GM12878 (cell line): ENCODE measurements at regions not wholly inside any gene's neighbourhood (a gene's known extent, or its start where the extent isn't known, plus 50 kb on each side); places are given as distances from the start of the nearest gene placed in this dataset.

ENCODE experiments used
- ETV6 ChIP-seq, 2 experiments: fragments of 450-650 bp in 1 of 2; IDR thresholded peaks in 1 of 2; conservative IDR thresholded peaks in 1 of 2; 2 replicates each; pipeline ENCODE4 v1.6.1; 2014; ENCODE audit warnings: antibody characterized with exemption in 1 of 2, borderline replicate concordance in 1 of 2, low read depth in 1 of 2, mild to moderate bottlenecking in 1 of 2, moderate library complexity in 1 of 2
- POLR2A ChIP-seq: IDR thresholded peaks from 2 replicates; pipeline ENCODE4 v1.6.1; 2011; ENCODE audit warnings: low read depth, mild to moderate bottlenecking, low read length
- STAT1 ChIP-seq: fragments of 450-650 bp; conservative IDR thresholded peaks from 2 replicates; pipeline ENCODE4 v1.6.1; 2014; ENCODE audit warnings: antibody characterized with exemption, mild to moderate bottlenecking
- ZBED1 ChIP-seq: IDR thresholded peaks from 2 replicates; pipeline ENCODE4 v1.6.1; 2016; ENCODE audit warnings: borderline replicate concordance
- TF ChIP-seq, protein P1 (sequence below): fragments of 450-650 bp; IDR thresholded peaks from 2 replicates; pipeline ENCODE4 v1.6.1; 2017; ENCODE audit warnings: antibody characterized with exemption, mild to moderate bottlenecking, moderate library complexity
- TF ChIP-seq, protein P2 (sequence below): IDR thresholded peaks from 2 replicates; pipeline ENCODE4 v1.6.1; 2011; ENCODE audit warnings: low read depth, low read length, improper control_type of control experiment, borderline replicate concordance
- TF ChIP-seq, protein P3 (sequence below), 3 experiments: IDR thresholded peaks in 2 of 3; conservative IDR thresholded peaks in 1 of 3; 2 replicates each; pipeline ENCODE4 v1.5.1; 2011; ENCODE audit warnings: low read depth in 3 of 3, low read length in 3 of 3, mild to moderate bottlenecking in 3 of 3, control low read depth in 2 of 3, moderate library complexity in 2 of 3, inconsistent platforms in 1 of 3, mixed read lengths in 1 of 3; ENCODE audit not compliant: control insufficient read depth in 2 of 3, insufficient read depth in 1 of 3; ENCODE audit errors: extremely low read depth in 1 of 3

DNA sequence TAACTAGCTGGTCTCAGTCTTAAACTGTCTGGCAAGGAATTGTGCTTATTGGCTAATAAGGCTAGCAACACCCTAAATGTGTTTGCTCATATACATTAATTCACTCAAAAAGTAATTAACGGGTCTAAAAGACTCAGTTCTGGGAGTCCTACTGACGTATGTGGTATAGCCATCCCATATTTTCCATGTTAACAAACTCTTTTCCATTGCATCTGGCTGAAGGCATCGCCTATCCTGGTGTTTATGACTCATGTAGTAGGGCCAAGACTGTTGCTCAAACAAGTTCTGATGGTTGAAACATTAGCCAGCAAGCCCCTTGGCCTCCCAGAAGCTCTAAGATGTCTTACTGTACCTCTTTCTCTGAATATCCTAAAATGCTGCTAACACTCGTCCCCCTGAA, 98.5 kb downstream of the PHLDA1 start:
- no peak for TF ChIP-seq STAT1
- TF ChIP-seq POLR2A = no peak
- TF ChIP-seq, protein P1, sequence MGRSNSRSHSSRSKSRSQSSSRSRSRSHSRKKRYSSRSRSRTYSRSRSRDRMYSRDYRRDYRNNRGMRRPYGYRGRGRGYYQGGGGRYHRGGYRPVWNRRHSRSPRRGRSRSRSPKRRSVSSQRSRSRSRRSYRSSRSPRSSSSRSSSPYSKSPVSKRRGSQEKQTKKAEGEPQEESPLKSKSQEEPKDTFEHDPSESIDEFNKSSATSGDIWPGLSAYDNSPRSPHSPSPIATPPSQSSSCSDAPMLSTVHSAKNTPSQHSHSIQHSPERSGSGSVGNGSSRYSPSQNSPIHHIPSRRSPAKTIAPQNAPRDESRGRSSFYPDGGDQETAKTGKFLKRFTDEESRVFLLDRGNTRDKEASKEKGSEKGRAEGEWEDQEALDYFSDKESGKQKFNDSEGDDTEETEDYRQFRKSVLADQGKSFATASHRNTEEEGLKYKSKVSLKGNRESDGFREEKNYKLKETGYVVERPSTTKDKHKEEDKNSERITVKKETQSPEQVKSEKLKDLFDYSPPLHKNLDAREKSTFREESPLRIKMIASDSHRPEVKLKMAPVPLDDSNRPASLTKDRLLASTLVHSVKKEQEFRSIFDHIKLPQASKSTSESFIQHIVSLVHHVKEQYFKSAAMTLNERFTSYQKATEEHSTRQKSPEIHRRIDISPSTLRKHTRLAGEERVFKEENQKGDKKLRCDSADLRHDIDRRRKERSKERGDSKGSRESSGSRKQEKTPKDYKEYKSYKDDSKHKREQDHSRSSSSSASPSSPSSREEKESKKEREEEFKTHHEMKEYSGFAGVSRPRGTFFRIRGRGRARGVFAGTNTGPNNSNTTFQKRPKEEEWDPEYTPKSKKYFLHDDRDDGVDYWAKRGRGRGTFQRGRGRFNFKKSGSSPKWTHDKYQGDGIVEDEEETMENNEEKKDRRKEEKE = no peak
- TF ChIP-seq ZBED1 = no peak
- no peak for TF ChIP-seq ETV6 (conservative IDR thresholded peaks at IDR 0.05 in 1 of 2, IDR thresholded peaks at IDR 0.05 in 1 of 2; ENCODE audit: borderline replicate concordance in 1 of 2, low read depth in 1 of 2)
- TF ChIP-seq, protein P2, sequence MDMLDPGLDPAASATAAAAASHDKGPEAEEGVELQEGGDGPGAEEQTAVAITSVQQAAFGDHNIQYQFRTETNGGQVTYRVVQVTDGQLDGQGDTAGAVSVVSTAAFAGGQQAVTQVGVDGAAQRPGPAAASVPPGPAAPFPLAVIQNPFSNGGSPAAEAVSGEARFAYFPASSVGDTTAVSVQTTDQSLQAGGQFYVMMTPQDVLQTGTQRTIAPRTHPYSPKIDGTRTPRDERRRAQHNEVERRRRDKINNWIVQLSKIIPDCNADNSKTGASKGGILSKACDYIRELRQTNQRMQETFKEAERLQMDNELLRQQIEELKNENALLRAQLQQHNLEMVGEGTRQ = no peak
- TF ChIP-seq, protein P3, sequence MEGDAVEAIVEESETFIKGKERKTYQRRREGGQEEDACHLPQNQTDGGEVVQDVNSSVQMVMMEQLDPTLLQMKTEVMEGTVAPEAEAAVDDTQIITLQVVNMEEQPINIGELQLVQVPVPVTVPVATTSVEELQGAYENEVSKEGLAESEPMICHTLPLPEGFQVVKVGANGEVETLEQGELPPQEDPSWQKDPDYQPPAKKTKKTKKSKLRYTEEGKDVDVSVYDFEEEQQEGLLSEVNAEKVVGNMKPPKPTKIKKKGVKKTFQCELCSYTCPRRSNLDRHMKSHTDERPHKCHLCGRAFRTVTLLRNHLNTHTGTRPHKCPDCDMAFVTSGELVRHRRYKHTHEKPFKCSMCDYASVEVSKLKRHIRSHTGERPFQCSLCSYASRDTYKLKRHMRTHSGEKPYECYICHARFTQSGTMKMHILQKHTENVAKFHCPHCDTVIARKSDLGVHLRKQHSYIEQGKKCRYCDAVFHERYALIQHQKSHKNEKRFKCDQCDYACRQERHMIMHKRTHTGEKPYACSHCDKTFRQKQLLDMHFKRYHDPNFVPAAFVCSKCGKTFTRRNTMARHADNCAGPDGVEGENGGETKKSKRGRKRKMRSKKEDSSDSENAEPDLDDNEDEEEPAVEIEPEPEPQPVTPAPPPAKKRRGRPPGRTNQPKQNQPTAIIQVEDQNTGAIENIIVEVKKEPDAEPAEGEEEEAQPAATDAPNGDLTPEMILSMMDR (IDR thresholded peaks at IDR 0.05 in 2 of 3, conservative IDR thresholded peaks at IDR 0.05 in 1 of 3; ENCODE audit: control insufficient read depth in 2 of 3, extremely low read depth in 1 of 3, insufficient read depth in 1 of 3, low read depth in 3 of 3, low read length in 3 of 3) = no peak
